Stimulated activated naive B cell treated with anti-CD40 and anti-IgM and Interleukin-4, amounts not matched to agents 10 μg/mL and 1 μg/mL and 100 μg/mL, for 72 hours (primary cell): ENCODE measurements at regions not wholly inside any gene's neighbourhood (a gene's known extent, or its start where the extent isn't known, plus 50 kb on each side); places are given as distances from the start of the nearest gene placed in this dataset.

ENCODE experiments used
- ATAC-seq, 2 donors: fragments of 150-1000 bp; cut with Tn5 transposase; replicated peaks; 2 replicates each; pipeline ENCODE4 v1.10.0; 2021; ENCODE audit warnings: moderate library complexity in 1 of 2
- DNase-seq: peaks from one replicate; pipeline ENCODE4 v3.0.0; 2021
- H3K27ac Mint-ChIP-seq: one replicate; pipeline ENCODE4 v1.8.0; 2022; ENCODE audit warnings: mild to moderate bottlenecking, mixed read lengths
- H3K27me3 Mint-ChIP-seq, 2 donors: one replicate each; pipeline ENCODE4 v1.8.0; 2022; ENCODE audit warnings: mixed read lengths in 2 of 2
- H3K36me3 Mint-ChIP-seq, 2 donors: one replicate each; pipeline ENCODE4 v1.8.0; 2022; ENCODE audit warnings: mixed read lengths in 2 of 2, mild to moderate bottlenecking in 1 of 2
- H3K4me1 Mint-ChIP-seq, 2 donors: one replicate each; pipeline ENCODE4 v1.8.0; 2022; ENCODE audit warnings: mixed read lengths in 2 of 2, mild to moderate bottlenecking in 1 of 2
- H3K4me3 Mint-ChIP-seq, 2 donors: one replicate each; pipeline ENCODE4 v1.8.0; 2022; ENCODE audit warnings: mild to moderate bottlenecking in 2 of 2, mixed read lengths in 2 of 2, moderate library complexity in 1 of 2
- H3K9me3 Mint-ChIP-seq, 2 donors: one replicate each; pipeline ENCODE4 v1.8.0; 2022; ENCODE audit warnings: mixed read lengths in 2 of 2, mild to moderate bottlenecking in 1 of 2

GRCh38 chr1:80917826-80918225 lies 882.9 kb upstream of the ADGRL2 start:
- Mint-ChIP-seq H3K36me3 (no peaks in the 10 kb centered on the region), H3K27me3 (no peaks in the 10 kb centered on the region), H3K27ac (no peak overlapping the region), H3K9me3 (peaks cover 0 to 3% of the 10 kb centered on the region in 2 donors), H3K4me1 (no peaks in the 10 kb centered on the region), H3K4me3 (no peak overlapping the region)
- DNase-seq (no peak), ATAC-seq (no peak)

- no peak for DNase-seq
- no peaks in the 10 kb centered on the region for H3K4me1 Mint-ChIP-seq
- peaks cover 0 to 3% of the 10 kb centered on the region in 2 donors for H3K9me3 Mint-ChIP-seq
- no peaks in the 10 kb centered on the region for H3K36me3 Mint-ChIP-seq
- H3K27me3 Mint-ChIP-seq = no peaks in the 10 kb centered on the region
- no peak overlapping the region for H3K27ac Mint-ChIP-seq
- no peak for ATAC-seq
- no peak overlapping the region for H3K4me3 Mint-ChIP-seq
Measured at GRCh38 chr1:80917225-80917624, 883.5 kb upstream of the ADGRL2 start.

GRCh38 chr1:80915491-80915890 lies 885.2 kb upstream of the ADGRL2 start:
- H3K27ac Mint-ChIP-seq = no peak overlapping the region
- H3K9me3 Mint-ChIP-seq = peaks cover 0 to 3% of the 10 kb centered on the region in 2 donors
- no peaks in the 10 kb centered on the region for H3K36me3 Mint-ChIP-seq
- no peak overlapping the region for H3K4me3 Mint-ChIP-seq
- no peaks in the 10 kb centered on the region for H3K27me3 Mint-ChIP-seq
- DNase-seq (no peak), ATAC-seq (no peak)
- no peaks in the 10 kb centered on the region for H3K4me1 Mint-ChIP-seq

GRCh38 chr1:80910426-80910825 lies 890.3 kb upstream of the ADGRL2 start:
- Mint-ChIP-seq H3K27me3 (no peaks in the 10 kb centered on the region), H3K4me1 (no peaks in the 10 kb centered on the region), H3K27ac (no peak overlapping the region), H3K4me3 (no peak overlapping the region), H3K36me3 (no peaks in the 10 kb centered on the region), H3K9me3 (no peaks in the 10 kb centered on the region)
- DNase-seq (no peak), ATAC-seq (no peak)

GRCh38 chr1:80909172-80909784 lies 891.5 kb upstream of the ADGRL2 start:
- Mint-ChIP-seq H3K4me1 (no peaks in the 10 kb centered on the region), H3K4me3 (no peak overlapping the region), H3K27me3 (no peaks in the 10 kb centered on the region), H3K36me3 (no peaks in the 10 kb centered on the region), H3K9me3 (no peaks in the 10 kb centered on the region), H3K27ac (no peak overlapping the region)
- no peak for DNase-seq
- no peak for ATAC-seq

- H3K36me3 Mint-ChIP-seq = no peaks in the 10 kb centered on the region
- no peak for ATAC-seq
- peaks cover 5 to 11% of the 10 kb centered on the region in 2 donors for H3K4me1 Mint-ChIP-seq
- no peak overlapping the region for H3K4me3 Mint-ChIP-seq
- no peak for DNase-seq
- peaks cover 0 to 1% of the 10 kb centered on the region in 2 donors for H3K9me3 Mint-ChIP-seq
- no peaks in the 10 kb centered on the region for H3K27me3 Mint-ChIP-seq
- H3K27ac Mint-ChIP-seq = no peak overlapping the region
Measured at GRCh38 chr1:80896781-80897356, 903.9 kb upstream of the ADGRL2 start.

GRCh38 chr1:80894921-80895320 lies 905.8 kb upstream of the ADGRL2 start:
- Mint-ChIP-seq H3K4me3 (no peak overlapping the region), H3K36me3 (no peaks in the 10 kb centered on the region), H3K27me3 (no peaks in the 10 kb centered on the region), H3K9me3 (peaks cover 0 to 1% of the 10 kb centered on the region in 2 donors), H3K27ac (no peak overlapping the region), H3K4me1 (peaks cover 5 to 11% of the 10 kb centered on the region in 2 donors)
- no peak for DNase-seq
- no peak for ATAC-seq

- Mint-ChIP-seq H3K36me3 (no peaks in the 10 kb centered on the region), H3K4me3 (peak overlapping the region in 1 of 2 donors; percentile 3), H3K27ac (no peak overlapping the region), H3K27me3 (no peaks in the 10 kb centered on the region), H3K9me3 (peaks cover 0 to 1% of the 10 kb centered on the region in 2 donors), H3K4me1 (peaks cover 5 to 11% of the 10 kb centered on the region in 2 donors)
- ATAC-seq = peak in 1 of 2 donors; percentile 41
- no peak for DNase-seq
Measured at GRCh38 chr1:80893115-80893514, 907.6 kb upstream of the ADGRL2 start.

- no peak overlapping the region for H3K4me3 Mint-ChIP-seq
- peaks cover 0 to 1% of the 10 kb centered on the region in 2 donors for H3K9me3 Mint-ChIP-seq
- H3K36me3 Mint-ChIP-seq = no peaks in the 10 kb centered on the region
- no peak for ATAC-seq
- H3K27me3 Mint-ChIP-seq = no peaks in the 10 kb centered on the region
- H3K4me1 Mint-ChIP-seq = peaks cover 5 to 11% of the 10 kb centered on the region in 2 donors
- no peak overlapping the region for H3K27ac Mint-ChIP-seq
- DNase-seq = no peak
Measured at GRCh38 chr1:80892539-80892938, 908.2 kb upstream of the ADGRL2 start.

GRCh38 chr1:80891871-80892270 lies 908.9 kb upstream of the ADGRL2 start:
- ATAC-seq = no peak

GRCh38 chr1:80882553-80882952 lies 918.2 kb upstream of the ADGRL2 start:
- DNase-seq (no peak), ATAC-seq (no peak)
- no peaks in the 10 kb centered on the region for H3K4me1 Mint-ChIP-seq
- no peak overlapping the region for H3K4me3 Mint-ChIP-seq
- peaks cover 0 to 3% of the 10 kb centered on the region in 2 donors for H3K9me3 Mint-ChIP-seq
- H3K27me3 Mint-ChIP-seq = no peaks in the 10 kb centered on the region
- no peaks in the 10 kb centered on the region for H3K36me3 Mint-ChIP-seq
- no peak overlapping the region for H3K27ac Mint-ChIP-seq

More at GRCh38 chr1:80891871-80892270, 908.9 kb upstream of the ADGRL2 start:
- Mint-ChIP-seq H3K27ac (no peak overlapping the region), H3K27me3 (no peaks in the 10 kb centered on the region), H3K9me3 (peaks cover 0 to 1% of the 10 kb centered on the region in 2 donors), H3K4me1 (peaks cover 5 to 11% of the 10 kb centered on the region in 2 donors), H3K4me3 (no peak overlapping the region), H3K36me3 (no peaks in the 10 kb centered on the region)
- DNase-seq = no peak

GRCh38 chr1:80878343-80878742 lies 922.4 kb upstream of the ADGRL2 start:
- no peak overlapping the region for H3K27ac Mint-ChIP-seq
- H3K4me1 Mint-ChIP-seq = no peaks in the 10 kb centered on the region
- no peak for DNase-seq
- no peak for ATAC-seq
- H3K36me3 Mint-ChIP-seq = no peaks in the 10 kb centered on the region
- no peak overlapping the region for H3K4me3 Mint-ChIP-seq
- peaks cover 0 to 3% of the 10 kb centered on the region in 2 donors for H3K9me3 Mint-ChIP-seq
- no peaks in the 10 kb centered on the region for H3K27me3 Mint-ChIP-seq

GRCh38 chr1:80876035-80876434 lies 924.7 kb upstream of the ADGRL2 start:
- Mint-ChIP-seq H3K27ac (no peak overlapping the region), H3K9me3 (peaks cover 0 to 3% of the 10 kb centered on the region in 2 donors), H3K27me3 (no peaks in the 10 kb centered on the region), H3K4me1 (no peaks in the 10 kb centered on the region), H3K4me3 (no peak overlapping the region), H3K36me3 (no peaks in the 10 kb centered on the region)
- DNase-seq = no peak
- ATAC-seq = no peak

GRCh38 chr1:80869299-80869698 lies 931.4 kb upstream of the ADGRL2 start:
- H3K4me1 Mint-ChIP-seq = no peaks in the 10 kb centered on the region
- no peak for DNase-seq
- H3K27me3 Mint-ChIP-seq = no peaks in the 10 kb centered on the region
- H3K27ac Mint-ChIP-seq = no peak overlapping the region
- no peak overlapping the region for H3K4me3 Mint-ChIP-seq
- no peak for ATAC-seq
- H3K36me3 Mint-ChIP-seq = no peaks in the 10 kb centered on the region
- H3K9me3 Mint-ChIP-seq = no peaks in the 10 kb centered on the region

- no peak overlapping the region for H3K27ac Mint-ChIP-seq
- H3K4me1 Mint-ChIP-seq = no peaks in the 10 kb centered on the region
- H3K4me3 Mint-ChIP-seq = no peak overlapping the region
- peaks cover 0 to 2% of the 10 kb centered on the region in 2 donors for H3K9me3 Mint-ChIP-seq
- H3K27me3 Mint-ChIP-seq = no peaks in the 10 kb centered on the region
- no peaks in the 10 kb centered on the region for H3K36me3 Mint-ChIP-seq
- ATAC-seq (peak in 1 of 2 donors; percentile 27), DNase-seq (no peak)
Measured at GRCh38 chr1:80847904-80848303, 952.8 kb upstream of the ADGRL2 start.
